ENCODE measurements at regions not wholly inside any gene's neighbourhood (a gene's known extent, or its start where the extent isn't known, plus 50 kb on each side); places are given as distances from the start of the nearest gene placed in this dataset.
A peak's percentile ranks its signal among the peaks of the same experiment; 100 is the strongest.

GRCh38 chr21:35234725-35235124 lies 185.6 kb upstream of the RUNX1 start:
- peak; percentile 25 for DNase-seq

- no peak for DNase-seq
Measured at GRCh38 chr21:35233756-35234155, 184.7 kb upstream of the RUNX1 start.

DNA sequence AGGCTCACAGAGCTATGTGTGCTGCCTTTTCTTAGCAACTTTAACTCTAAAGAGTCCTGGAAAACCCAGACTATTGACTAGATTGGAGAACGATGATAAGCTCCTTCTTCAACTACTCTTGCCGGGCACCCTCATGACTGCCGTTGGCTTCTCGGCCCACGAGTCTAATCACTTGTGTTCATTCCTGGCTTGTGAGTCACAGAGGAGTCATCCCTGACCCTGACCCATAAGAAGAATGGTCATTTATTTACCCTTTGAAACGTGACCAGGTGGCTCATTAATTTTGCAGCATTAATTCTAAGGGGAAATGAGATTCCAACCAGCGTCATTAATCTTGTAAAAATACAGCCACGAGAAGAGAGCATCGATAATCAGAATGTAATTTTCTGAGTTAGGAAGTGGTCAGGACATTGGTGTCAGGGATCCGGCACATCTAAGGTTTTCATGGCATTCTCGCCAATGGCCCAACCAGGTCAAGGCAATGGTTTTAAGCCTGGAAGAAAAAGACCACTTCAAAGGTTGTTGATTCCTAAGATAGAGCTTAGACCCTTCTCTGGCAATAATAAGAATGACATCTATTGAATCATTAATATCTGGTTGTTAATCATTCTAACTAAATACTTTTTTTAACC lies 183.6 kb upstream of the RUNX1 start:
- DNase-seq, result no peak

DNA sequence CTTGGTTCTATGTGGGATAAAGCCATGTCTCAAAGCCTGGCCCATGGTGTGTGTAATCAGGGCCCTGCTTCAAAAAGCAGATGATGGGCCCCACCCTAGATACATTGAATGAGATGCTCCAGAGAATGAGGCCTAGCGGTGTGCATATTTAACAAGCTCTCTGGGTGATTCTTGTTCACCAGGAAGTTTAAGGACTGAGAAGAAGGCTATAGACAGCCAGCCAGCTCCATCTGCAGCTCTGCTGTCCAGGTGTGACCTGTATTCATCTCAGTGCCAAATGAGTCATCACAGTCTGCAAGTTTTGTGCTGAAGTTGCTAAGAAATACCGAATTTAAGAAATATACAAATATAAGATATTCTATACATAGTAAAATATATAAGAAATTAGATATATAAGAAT lies 182.0 kb upstream of the RUNX1 start:
- no peak for DNase-seq

- DNase-seq, result no peak
Measured at GRCh38 chr21:35229290-35229689, 180.2 kb upstream of the RUNX1 start.

DNA sequence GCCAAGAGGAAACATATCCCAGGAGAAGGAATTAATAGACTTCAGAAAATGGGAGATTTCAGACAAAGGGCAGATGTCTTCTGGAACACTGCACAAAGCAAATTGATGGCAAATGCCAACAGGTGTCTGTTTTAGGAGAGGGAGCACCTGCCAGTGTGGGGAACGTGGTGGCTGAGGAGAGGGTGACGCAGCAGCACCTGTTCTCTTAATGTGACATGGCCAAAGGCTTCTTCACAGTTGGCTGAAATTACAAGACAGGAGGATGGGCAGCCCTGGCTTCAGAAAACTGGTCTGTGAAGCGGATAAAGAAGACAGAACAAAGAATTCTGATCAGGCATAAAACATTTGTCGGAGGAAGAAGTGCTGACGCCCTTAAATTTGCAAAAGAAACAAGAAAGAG lies 178.7 kb upstream of the RUNX1 start:
- no peak for DNase-seq

DNA sequence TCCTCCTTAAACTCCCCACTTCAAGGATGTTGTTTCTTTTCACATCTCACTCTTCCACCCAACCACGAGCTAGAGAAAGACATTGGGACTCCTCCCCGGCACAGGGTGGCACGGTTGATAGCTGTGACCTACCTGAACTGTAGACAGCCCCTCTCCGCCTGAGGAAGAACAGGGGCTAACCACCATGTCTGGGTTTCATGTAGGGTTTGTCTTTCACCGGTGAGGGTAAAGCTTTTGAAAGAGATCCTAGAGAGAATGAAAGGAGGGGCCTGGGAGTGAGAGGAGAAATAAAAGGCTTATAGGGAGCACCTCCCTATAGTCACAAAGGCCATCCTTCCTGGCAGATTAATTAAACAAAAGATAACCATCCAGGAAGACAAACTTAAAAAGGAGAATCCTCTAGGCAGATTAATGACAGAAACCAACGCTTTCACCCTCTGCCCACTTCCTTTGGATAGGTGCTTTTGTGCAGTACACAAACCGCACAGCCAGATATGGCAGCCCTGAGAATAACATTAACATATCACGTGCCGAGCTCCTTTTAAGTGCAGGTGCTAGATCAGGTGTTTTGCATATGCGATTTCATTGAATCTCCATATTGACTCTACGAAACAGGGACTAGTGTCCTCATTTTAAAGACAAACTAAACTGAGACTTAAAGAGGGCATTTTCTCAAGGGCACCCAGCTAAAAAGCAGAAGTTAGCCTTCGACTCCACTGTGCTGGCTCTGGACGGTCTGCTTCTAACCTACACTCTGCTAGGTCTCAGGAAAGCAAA lies 178.1 kb upstream of the RUNX1 start:
- peak; percentile 13 for DNase-seq

DNA sequence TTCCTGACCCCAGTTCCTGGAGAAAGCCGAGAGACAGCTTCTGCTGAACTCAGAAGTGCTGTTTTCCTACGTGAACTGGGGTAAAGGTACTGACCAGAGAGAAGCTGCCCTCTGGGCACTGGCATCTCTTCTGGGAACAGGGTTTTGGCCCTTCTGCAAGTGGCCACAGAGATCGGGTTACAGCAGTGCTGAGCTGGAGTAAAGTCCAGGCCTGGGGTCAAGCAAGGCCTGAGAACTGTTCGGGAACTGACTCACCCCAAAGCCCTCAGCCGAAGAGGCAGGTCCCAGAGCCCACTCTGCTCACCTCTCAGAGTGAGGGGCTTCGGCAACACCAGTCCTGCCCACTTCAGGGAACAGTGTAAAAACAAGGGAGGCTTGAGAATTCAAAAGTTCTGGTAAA lies 177.2 kb upstream of the RUNX1 start:
- no peak for DNase-seq

GRCh38 chr21:35225573-35225972 lies 176.5 kb upstream of the RUNX1 start:
- peak; percentile 13 for DNase-seq

DNA sequence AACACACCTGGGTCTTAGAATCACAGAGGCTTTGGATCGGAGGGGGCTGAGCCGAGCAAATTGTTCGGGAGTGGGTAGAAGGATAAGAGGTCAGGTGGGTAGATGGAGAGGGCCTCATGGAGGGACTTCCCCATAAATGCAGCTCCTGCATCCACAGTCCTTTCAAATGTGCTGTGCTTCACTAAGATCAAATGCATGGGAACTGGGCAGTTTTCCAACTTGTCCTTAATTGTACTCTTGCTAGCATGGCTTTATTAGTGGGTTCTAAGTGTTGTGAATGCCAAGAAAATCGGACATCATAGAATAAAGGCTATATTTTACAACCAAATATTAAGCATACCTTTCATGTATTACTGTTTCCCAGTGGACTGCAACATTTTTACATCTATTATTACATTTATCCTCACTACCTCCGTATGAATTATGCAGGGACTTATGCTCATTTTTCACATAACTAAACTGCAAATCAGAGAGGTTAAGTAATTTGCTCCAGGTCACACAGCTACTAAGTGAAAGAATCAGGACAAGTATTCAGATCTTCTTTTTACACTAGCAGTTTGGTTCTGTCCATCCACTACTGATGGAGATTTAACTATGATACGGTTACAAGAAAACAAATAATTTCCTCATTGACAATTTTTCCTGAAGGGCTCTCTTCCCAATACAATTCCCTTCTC lies 174.5 kb upstream of the RUNX1 start:
- DNase-seq, result no peak

- DNase-seq, result peak; percentile 58
Measured at GRCh38 chr21:35222541-35222941, 173.4 kb upstream of the RUNX1 start.

GRCh38 chr21:35222021-35222420 lies 172.9 kb upstream of the RUNX1 start:
- no peak for DNase-seq

- DNase-seq, result no peak
Measured at GRCh38 chr21:35220301-35220700, 171.2 kb upstream of the RUNX1 start.

DNA sequence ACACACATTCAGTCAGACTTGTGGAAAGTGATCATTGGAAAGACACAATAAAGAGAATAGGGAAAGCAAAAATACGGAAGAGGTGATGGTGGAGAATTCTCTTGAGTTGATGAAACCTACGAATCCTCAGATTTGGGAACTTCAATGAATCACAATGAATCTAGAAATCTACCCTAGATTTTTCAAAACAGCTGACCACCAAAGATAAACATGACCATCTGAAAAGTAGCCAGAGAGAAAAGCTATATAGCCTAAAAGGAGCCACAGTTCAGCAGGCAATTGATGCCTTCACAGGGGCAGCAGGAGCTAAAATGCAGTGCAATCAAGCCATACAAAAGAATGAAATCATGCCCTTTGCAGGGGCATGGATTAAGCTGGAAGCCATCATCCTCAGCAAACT lies 170.6 kb upstream of the RUNX1 start:
- no peak for DNase-seq

DNA sequence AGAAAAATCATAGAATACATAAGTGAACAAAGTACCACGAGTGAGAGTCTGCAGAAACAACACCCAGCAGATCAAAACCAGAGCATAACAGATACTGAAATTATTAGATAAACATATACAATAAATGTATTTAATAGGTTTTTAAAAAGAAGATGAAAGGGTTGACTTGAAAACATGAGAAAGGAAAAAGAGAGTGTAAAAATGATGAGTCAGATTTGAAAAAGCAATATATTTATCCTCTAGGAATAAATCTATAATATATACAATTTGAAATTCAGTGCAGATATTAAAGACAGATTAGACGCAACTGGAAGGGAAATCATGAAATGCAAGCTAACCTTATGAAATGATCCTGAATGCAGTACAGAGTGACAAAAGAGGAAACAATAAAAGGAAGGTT lies 170.2 kb upstream of the RUNX1 start:
- no peak for DNase-seq

- no peak for DNase-seq
Measured at GRCh38 chr21:35217504-35218060, 168.5 kb upstream of the RUNX1 start.

DNA sequence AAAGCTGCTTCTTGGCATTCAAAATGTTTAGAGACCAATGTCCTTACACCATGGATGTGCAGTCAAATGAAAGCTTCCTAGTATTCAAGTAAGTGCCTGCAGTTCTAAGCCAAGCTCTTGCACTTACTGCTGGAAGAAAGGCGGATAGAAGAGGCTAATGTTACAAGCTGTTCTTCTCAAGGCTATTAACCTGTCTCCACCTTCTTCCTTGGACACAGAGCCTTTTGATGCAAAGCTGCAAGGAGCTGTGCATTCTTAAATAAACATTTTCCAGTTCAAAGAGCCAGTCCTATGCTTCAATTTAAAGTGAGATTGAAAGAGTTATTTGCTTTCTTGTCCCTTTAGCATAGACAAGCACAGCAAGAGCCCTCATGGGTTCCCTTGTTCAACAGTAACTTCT lies 167.9 kb upstream of the RUNX1 start:
- no peak for DNase-seq

- no peak for DNase-seq
Measured at GRCh38 chr21:35215870-35216269, 166.8 kb upstream of the RUNX1 start.

GRCh38 chr21:35212393-35213127 lies 163.5 kb upstream of the RUNX1 start:
- no peak for DNase-seq

DNA sequence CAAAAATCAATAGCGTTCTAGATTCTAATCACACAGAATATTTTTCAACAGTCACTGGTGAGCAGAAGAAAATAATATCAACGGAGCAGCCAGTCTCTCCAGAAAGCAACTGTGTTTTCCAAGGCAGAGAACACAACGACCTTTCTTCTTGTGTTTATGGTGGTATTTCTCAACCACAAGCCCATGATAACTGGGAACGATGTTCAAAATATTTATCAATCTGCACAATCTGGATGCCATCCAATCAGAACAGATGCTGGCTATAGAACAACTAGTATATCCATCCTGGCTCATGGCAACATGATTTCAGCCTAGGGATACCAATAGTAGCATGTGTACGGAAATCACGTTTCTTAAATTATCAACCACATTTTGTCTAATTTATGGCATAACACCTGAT lies 162.7 kb upstream of the RUNX1 start:
- DNase-seq, result no peak

DNA sequence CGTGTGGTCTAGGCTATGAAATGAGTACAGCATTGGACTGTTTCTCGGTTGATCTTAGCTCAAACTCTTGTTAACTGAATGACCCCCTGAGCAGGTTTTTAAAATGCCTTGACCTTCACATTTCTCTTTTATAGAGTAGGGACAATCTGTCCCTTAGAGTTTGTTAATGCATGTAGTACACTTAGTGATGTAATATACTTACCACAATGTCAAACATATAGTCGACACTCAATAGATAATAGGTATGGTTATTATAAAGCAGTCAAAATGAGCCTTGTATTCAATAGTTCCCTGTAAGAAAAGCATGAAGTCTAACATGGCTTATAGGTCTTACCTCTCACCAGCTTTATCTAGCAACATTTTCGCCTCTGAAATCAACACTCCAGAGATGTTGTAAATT lies 161.0 kb upstream of the RUNX1 start:
- no peak for DNase-seq

- DNase-seq, result no peak
Measured at GRCh38 chr21:35208810-35209517, 159.9 kb upstream of the RUNX1 start.

- DNase-seq, result no peak
Measured at GRCh38 chr21:35208104-35208503, 159.0 kb upstream of the RUNX1 start.

All from inflammatory macrophage treated with lipopolysaccharide for 4 hours (primary cell).